Testis (tissue), 2 donors: ENCODE measurements at regions not wholly inside any gene's neighbourhood (a gene's known extent, or its start where the extent isn't known, plus 50 kb on each side); places are given as distances from the start of the nearest gene placed in this dataset.

Experiments used
- POLR2A ChIP-seq: fragments of 450-650 bp; IDR thresholded peaks from one replicate; pipeline ENCODE4 v1.6.1; 2017; ENCODE audit warnings: antibody characterized with exemption, mild to moderate bottlenecking, moderate library complexity
- TF ChIP-seq, protein P1 (sequence below), 3 experiments: fragments of 450-650 bp in 2 of 3; fragments of 200-600 bp in 1 of 3; sonication (generic) in 1 of 3; IDR thresholded peaks; one replicate each; pipeline ENCODE4 v1.5.1; 2016 to 2019; ENCODE audit warnings: antibody characterized with exemption in 3 of 3, mild to moderate bottlenecking in 2 of 3, moderate library complexity in 1 of 3

DNA sequence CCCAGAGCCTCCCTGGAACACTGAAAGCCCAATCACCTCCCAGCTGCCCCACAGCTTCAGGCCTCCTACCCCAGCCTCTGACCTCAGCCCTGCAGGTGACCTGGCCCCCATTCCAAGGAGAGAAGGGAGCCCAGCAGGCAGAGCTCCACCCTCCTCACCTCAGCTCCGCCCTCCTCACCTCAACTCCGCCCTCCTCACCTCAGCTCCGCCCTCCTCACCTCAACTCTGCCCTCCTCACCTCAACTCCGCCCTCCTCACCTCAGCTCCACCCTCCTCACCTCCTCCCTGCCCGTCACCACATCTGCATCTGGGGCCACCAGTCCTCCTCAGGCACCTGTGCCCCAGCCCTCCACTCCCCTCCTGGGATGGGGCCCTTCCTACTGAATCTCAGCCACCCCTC lies 112.2 kb upstream of the SFSWAP start:
- TF ChIP-seq, protein P1, sequence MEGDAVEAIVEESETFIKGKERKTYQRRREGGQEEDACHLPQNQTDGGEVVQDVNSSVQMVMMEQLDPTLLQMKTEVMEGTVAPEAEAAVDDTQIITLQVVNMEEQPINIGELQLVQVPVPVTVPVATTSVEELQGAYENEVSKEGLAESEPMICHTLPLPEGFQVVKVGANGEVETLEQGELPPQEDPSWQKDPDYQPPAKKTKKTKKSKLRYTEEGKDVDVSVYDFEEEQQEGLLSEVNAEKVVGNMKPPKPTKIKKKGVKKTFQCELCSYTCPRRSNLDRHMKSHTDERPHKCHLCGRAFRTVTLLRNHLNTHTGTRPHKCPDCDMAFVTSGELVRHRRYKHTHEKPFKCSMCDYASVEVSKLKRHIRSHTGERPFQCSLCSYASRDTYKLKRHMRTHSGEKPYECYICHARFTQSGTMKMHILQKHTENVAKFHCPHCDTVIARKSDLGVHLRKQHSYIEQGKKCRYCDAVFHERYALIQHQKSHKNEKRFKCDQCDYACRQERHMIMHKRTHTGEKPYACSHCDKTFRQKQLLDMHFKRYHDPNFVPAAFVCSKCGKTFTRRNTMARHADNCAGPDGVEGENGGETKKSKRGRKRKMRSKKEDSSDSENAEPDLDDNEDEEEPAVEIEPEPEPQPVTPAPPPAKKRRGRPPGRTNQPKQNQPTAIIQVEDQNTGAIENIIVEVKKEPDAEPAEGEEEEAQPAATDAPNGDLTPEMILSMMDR (IDR thresholded peaks at IDR 0.05) = no peak
- TF ChIP-seq POLR2A = no peak
